IMR-90 (cell line): ENCODE measurements at regions not wholly inside any gene's neighbourhood (a gene's known extent, or its start where the extent isn't known, plus 50 kb on each side); places are given as distances from the start of the nearest gene placed in this dataset.

ENCODE experiments used
- ATAC-seq: fragments of 200-7000 bp; cut with Tn5 transposase; 2 replicates; pipeline ENCODE4 v1.9.1; 2020; ENCODE audit warnings: low read depth, mild to moderate bottlenecking, moderate library complexity
- BruUV-seq: library from RNA; stranded (reverse); fragments of 400-500 nt; replicated peaks from 2 replicates; lab custom pipeline; 2021; lab: Mats Ljungman, UMichigan
- CTCF ChIA-PET: fragments of 300-600 bp; formaldehyde crosslinking; extraction: SDS; loops from one replicate; lab custom pipeline; 2021; ENCODE audit warnings: antibody characterized with exemption; lab: Yijun Ruan, JAX
- POLR2A ChIA-PET: fragments of 300-600 bp; sonication (Branson Sonifier 250); formaldehyde crosslinking; loops from one replicate; lab custom pipeline; 2022; ENCODE audit warnings: antibody characterized with exemption; ENCODE audit not compliant: unreplicated experiment; lab: Charles Lee
- DNase-seq: peaks from one replicate; pipeline ENCODE4 v3.0.0; 2013
- H2AFZ ChIP-seq: replicated peaks from 2 replicates; pipeline ENCODE3; 2013; ENCODE audit warnings: low read length, mild to moderate bottlenecking; ENCODE audit not compliant: poor library complexity
- H2AK5ac ChIP-seq: 2 replicates; pipeline ENCODE4 v1.6.1; 2013; ENCODE audit warnings: low read depth, low read length, inconsistent platforms
- H2AK9ac ChIP-seq: replicated peaks from 2 replicates; pipeline ENCODE3; 2013; ENCODE audit warnings: mild to moderate bottlenecking, low read depth, low read length, moderate library complexity; ENCODE audit not compliant: poor library complexity
- H2BK120ac ChIP-seq: 2 replicates; pipeline ENCODE4 v1.6.1; 2013; ENCODE audit warnings: low read depth, low read length, inconsistent platforms
- H2BK15ac ChIP-seq: 3 replicates; pipeline ENCODE4 v1.6.1; 2013; ENCODE audit warnings: low read depth, low read length, inconsistent platforms
- H2BK20ac ChIP-seq: 2 replicates; pipeline ENCODE4 v1.6.1; 2013; ENCODE audit warnings: low read depth, mild to moderate bottlenecking, inconsistent platforms, low read length, moderate library complexity
- H2BK5ac ChIP-seq: 2 replicates; pipeline ENCODE4 v1.6.1; 2013; ENCODE audit warnings: mild to moderate bottlenecking, low read depth, low read length, inconsistent platforms; ENCODE audit not compliant: poor library complexity, severe bottlenecking
- H3K14ac ChIP-seq: replicated peaks from 2 replicates; pipeline ENCODE4 v1.6.1; 2013; ENCODE audit warnings: low read depth, low read length, inconsistent platforms
- H3K18ac ChIP-seq: 2 replicates; pipeline ENCODE4 v1.6.1; 2013; ENCODE audit warnings: low read depth, low read length, control low read depth
- H3K23ac ChIP-seq: 2 replicates; pipeline ENCODE4 v1.6.1; 2013; ENCODE audit warnings: low read depth, low read length, inconsistent platforms
- H3K27ac ChIP-seq: 2 replicates; pipeline ENCODE4 v1.5.1; 2013; ENCODE audit warnings: mild to moderate bottlenecking, control low read depth, low read length; ENCODE audit not compliant: insufficient read depth
- H3K27me3 ChIP-seq: 2 replicates; pipeline ENCODE4 v1.6.1; 2013; ENCODE audit warnings: low read length; ENCODE audit not compliant: control insufficient read depth, insufficient read depth
- H3K36me3 ChIP-seq: 2 replicates; pipeline ENCODE4 v1.6.1; 2013; ENCODE audit warnings: low read length, mixed read lengths; ENCODE audit not compliant: control insufficient read depth, insufficient read depth
- H3K4ac ChIP-seq: 2 replicates; pipeline ENCODE4 v1.6.1; 2013; ENCODE audit warnings: low read depth, low read length, inconsistent platforms
- H3K4me1 ChIP-seq: 2 replicates; pipeline ENCODE4 v1.6.1; 2013; ENCODE audit warnings: low read length, mixed read lengths; ENCODE audit not compliant: control insufficient read depth, insufficient read depth
- H3K4me2 ChIP-seq: 2 replicates; pipeline ENCODE4 v1.6.1; 2013; ENCODE audit warnings: low read depth, mild to moderate bottlenecking, control low read depth, low read length, moderate library complexity
- H3K4me3 ChIP-seq: 2 replicates; pipeline ENCODE4 v1.5.1; 2013; ENCODE audit warnings: low read depth, mild to moderate bottlenecking, control low read depth, low read length, moderate library complexity; ENCODE audit not compliant: insufficient read depth
- H3K56ac ChIP-seq: 2 replicates; pipeline ENCODE4 v1.6.1; 2013; ENCODE audit warnings: low read length, inconsistent platforms; ENCODE audit not compliant: insufficient read depth; ENCODE audit errors: extremely low read depth
- H3K79me1 ChIP-seq, 2 experiments: 2 replicates each; pipeline ENCODE4 v1.6.1; 2013; ENCODE audit warnings: low read length in 2 of 2, inconsistent platforms in 1 of 2, low read depth in 1 of 2
- H3K9ac ChIP-seq: 2 replicates; pipeline ENCODE4 v1.6.1; 2013; ENCODE audit warnings: low read depth, low read length, control low read depth
- H3K9me1 ChIP-seq: 2 replicates; pipeline ENCODE4 v1.6.1; 2013; ENCODE audit warnings: low read length, inconsistent platforms; ENCODE audit not compliant: insufficient read depth
- H3K9me3 ChIP-seq: 2 replicates; pipeline ENCODE4 v1.6.1; 2013; ENCODE audit warnings: low read length; ENCODE audit not compliant: control insufficient read depth, insufficient read depth
- H4K20me1 ChIP-seq: 2 replicates; pipeline ENCODE4 v1.6.1; 2013; ENCODE audit warnings: low read length, inconsistent platforms; ENCODE audit not compliant: insufficient read depth
- H4K5ac ChIP-seq: 2 replicates; pipeline ENCODE4 v1.6.1; 2013; ENCODE audit warnings: mild to moderate bottlenecking, low read depth, low read length, control low read depth
- H4K8ac ChIP-seq, 2 experiments: 2 replicates each; pipeline ENCODE4 v1.6.1; 2013; ENCODE audit warnings: low read depth in 2 of 2, low read length in 2 of 2, control low read depth in 1 of 2, inconsistent platforms in 1 of 2
- H4K91ac ChIP-seq: 2 replicates; pipeline ENCODE4 v1.6.1; 2013; ENCODE audit warnings: low read depth, low read length, inconsistent platforms; ENCODE audit not compliant: insufficient read depth
- NFE2L2 ChIP-seq: fragments of 150-350 bp; IDR thresholded peaks from 2 replicates; pipeline ENCODE4 v1.6.1; 2016; ENCODE audit warnings: low read depth, mild to moderate bottlenecking, low read length
- RFX5 ChIP-seq: IDR thresholded peaks from 2 replicates; pipeline ENCODE4 v1.8.0; 2012; ENCODE audit warnings: low read depth, mild to moderate bottlenecking, low read length, moderate library complexity
- WGBS, 2 experiments: methylation state at CpG; one replicate each; pipeline versions ENCODE4 v1.1.5 to v1.1.7; 2013; ENCODE audit warnings: missing lambda C conversion rate in 2 of 2; ENCODE audit not compliant: insufficient read length in 1 of 2; ENCODE audit errors: extremely low coverage in 2 of 2; 5-methylcytosine and 5-hydroxymethylcytosine counted together
- dilution Hi-C: fragments of 300-500 bp; cut with HindIII; formaldehyde crosslinking; loops from one replicate; pipeline ENCODE4 v1.14.3; 2018; ENCODE audit warnings: low sequenced_read_pairs; ENCODE audit not compliant: unreplicated experiment
- in situ Hi-C: fragments of 300-500 bp; cut with MboI; formaldehyde crosslinking; loops from 3 replicates; pipeline ENCODE4 v1.14.3; 2019; ENCODE audit warnings: low sequenced_read_pairs, inconsistent platforms, mixed read lengths
- intact Hi-C: fragments of 100-400 bp; cut with micrococcal nuclease; formaldehyde crosslinking; loops from 2 replicates; pipeline ENCODE4 v1.10.0; 2022

DNA sequence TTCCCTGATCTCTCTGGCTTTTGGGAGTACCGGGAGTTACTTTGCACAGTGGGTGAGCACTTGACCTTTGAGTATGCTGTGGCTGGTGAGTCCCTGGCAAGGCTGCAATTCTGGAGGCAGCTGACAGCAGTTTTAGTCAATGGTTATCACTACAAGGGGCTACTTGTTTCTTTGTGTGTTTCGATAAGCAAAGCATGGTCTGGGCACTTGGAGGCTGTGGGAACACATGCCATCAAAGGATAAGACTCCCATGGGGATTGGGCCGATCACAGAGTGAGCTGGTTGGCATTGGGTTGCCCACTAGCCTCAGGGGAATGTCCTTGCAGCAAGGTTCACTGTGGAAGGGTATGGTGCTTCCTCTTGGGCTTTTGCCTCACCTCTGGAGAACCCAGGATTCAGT lies 208.2 kb downstream of the SNX13 start:
- H4K91ac ChIP-seq, result no peak overlapping the region
- H3K4me1 ChIP-seq, result no peaks in the 10 kb centered on the region
- H3K79me1 ChIP-seq, result no peaks in the 10 kb centered on the region
- ChIA-PET POLR2A (no interaction called here), CTCF (no interaction called here)
- TF ChIP-seq RFX5 (no peak), NFE2L2 (no peak)
- no peak overlapping the region for H3K56ac ChIP-seq
- intact Hi-C loops (no loop called here), in situ Hi-C loops (no loop called here), dilution Hi-C loops (no loop called here)
- no peak overlapping the region for H3K9ac ChIP-seq
- WGBS, 2 experiments, result 40% methylated on average over 1 of the region's 3 CpGs; no CpG with 5 or more reads in 1 of the 2 experiments
- H3K18ac ChIP-seq, result no peak overlapping the region
- no peak overlapping the region for H3K27ac ChIP-seq
- H3K9me1 ChIP-seq, result no peaks in the 10 kb centered on the region
- ATAC-seq (no peak), DNase-seq (no peak)
- no peak overlapping the region for H2AFZ ChIP-seq
- no peak overlapping the region for H3K23ac ChIP-seq
- no peaks in the 10 kb centered on the region for H4K20me1 ChIP-seq
- H3K4me3 ChIP-seq, result no peak overlapping the region
- no peak overlapping the region for H2BK120ac ChIP-seq
- no peak overlapping the region for H4K8ac ChIP-seq
- no peak overlapping the region for H2AK9ac ChIP-seq
- H4K5ac ChIP-seq, result no peak overlapping the region
- no peak overlapping the region for H2BK15ac ChIP-seq
- H3K14ac ChIP-seq, result no peak overlapping the region
- no peak overlapping the region for H2BK5ac ChIP-seq
- H3K36me3 ChIP-seq, result no peaks in the 10 kb centered on the region
- no peak overlapping the region for H3K4ac ChIP-seq
- no peak overlapping the region for H2AK5ac ChIP-seq
- peaks cover 2% of the 10 kb centered on the region; the same call in 1 of the 2 replicates for H3K9me3 ChIP-seq
- no peak overlapping the region for H2BK20ac ChIP-seq
- H3K4me2 ChIP-seq, result no peak overlapping the region
- BruUV-seq, result no TSS peak
- H3K27me3 ChIP-seq, result 0 out of 2 replicates have a peak, but pooled peaks cover 1% of the 10 kb centered on the region
